ENCODE measurements at regions not wholly inside any gene's neighbourhood (a gene's known extent, or its start where the extent isn't known, plus 50 kb on each side); places are given as distances from the start of the nearest gene placed in this dataset.

GRCh38 chrX:88621278-88621677 lies 125.7 kb upstream of the CPXCR1 start:
- no peaks in the 10 kb centered on the region for H3K9me3 ChIP-seq (ENCODE audit: control insufficient read depth in 4 of 4, low read length in 3 of 4)
- H3K4me1 ChIP-seq (ENCODE audit: control insufficient read depth in 4 of 4, insufficient read depth in 4 of 4, low read length in 3 of 4), result no peaks in the 10 kb centered on the region
- 34% methylated on average over 2 of the region's 2 CpGs for WGBS

More at GRCh38 chrX:88621278-88621677, 125.7 kb upstream of the CPXCR1 start:
- Histone ChIP-seq H3K9ac (ENCODE audit: low read depth in 1 of 2, low read length in 2 of 2) (no peak overlapping the region), H3K4me3 (ENCODE audit: low read depth in 1 of 3, low read length in 3 of 3) (no peak overlapping the region), H3K27ac (ENCODE audit: low read depth in 1 of 2, low read length in 2 of 2) (no peak overlapping the region), H3K36me3 (ENCODE audit: control insufficient read depth in 4 of 4, insufficient read depth in 3 of 4, low read depth in 1 of 4, low read length in 3 of 4) (no peaks in the 10 kb centered on the region), H3K27me3 (ENCODE audit: control insufficient read depth in 4 of 4, insufficient read depth in 4 of 4, low read length in 3 of 4) (no peaks in the 10 kb centered on the region)
- TF ChIP-seq TAF1 (conservative IDR thresholded peaks at IDR 0.05), result no peak
- TF ChIP-seq NR2F2 (IDR thresholded peaks at IDR 0.05), result no peak
- no peak for TF ChIP-seq SP1 (IDR thresholded peaks at IDR 0.05)
- no peak for TF ChIP-seq JUND (IDR thresholded peaks at IDR 0.05)
- no peak for TF ChIP-seq FOXA2 (IDR thresholded peaks at IDR 0.05)
- no peak for TF ChIP-seq EGR1 (IDR thresholded peaks at IDR 0.05; ENCODE audit: low read depth in 2 of 2)
- no peak for TF ChIP-seq REST (IDR thresholded peaks at IDR 0.05)
- TF ChIP-seq CTCF (IDR thresholded peaks at IDR 0.05; ENCODE audit: low read depth, low read length, missing input control), result no peak
- TF ChIP-seq RAD21 (IDR thresholded peaks at IDR 0.05), result no peak
- TF ChIP-seq GABPA (IDR thresholded peaks at IDR 0.05 in 1 of 2, conservative IDR thresholded peaks at IDR 0.05 in 1 of 2), result no peak
- no peak for TF ChIP-seq YY1 (IDR thresholded peaks at IDR 0.05)
- no peak for TF ChIP-seq HNF4G (IDR thresholded peaks at IDR 0.05)
- TF ChIP-seq ZBTB33 (IDR thresholded peaks at IDR 0.05), result no peak
- TF ChIP-seq ATF3 (IDR thresholded peaks at IDR 0.05), result no peak
- no peak for TF ChIP-seq FOXA1 (IDR thresholded peaks at IDR 0.05)
- TF ChIP-seq RXRA (IDR thresholded peaks at IDR 0.05), result no peak
- no peak for TF ChIP-seq MAX (IDR thresholded peaks at IDR 0.05)
- TF ChIP-seq HNF4A (conservative IDR thresholded peaks at IDR 0.05), result no peak
- DNase-seq (ENCODE audit: low spot score), result no peak

Data from liver (tissue), 8 donors.